Esophagus muscularis mucosa (tissue), 4 donors: ENCODE measurements at regions not wholly inside any gene's neighbourhood (a gene's known extent, or its start where the extent isn't known, plus 50 kb on each side); places are given as distances from the start of the nearest gene placed in this dataset.

Source experiments
- DNase-seq: peaks from one replicate; pipeline ENCODE4 v3.0.0-alpha.2; 2017; ENCODE audit errors: extremely low spot score
- H3K27ac ChIP-seq, 4 donors: fragments of 200-600 bp; sonication (generic); replicated peaks in 1 of 4; 1 replicate in 3 of 4; 2 replicates in 1 of 4; pipeline ENCODE4 v1.5.1; 2016 to 2019; ENCODE audit warnings: mild to moderate bottlenecking in 1 of 4
- H3K27me3 ChIP-seq, 4 donors: fragments of 200-600 bp; sonication (generic); one replicate each; pipeline versions ENCODE4 v1.5.1 to v1.6.0; 2016 to 2019
- H3K36me3 ChIP-seq, 4 donors: fragments of 200-600 bp; sonication (generic); one replicate each; pipeline ENCODE4 v1.5.1; 2016 to 2019
- H3K4me1 ChIP-seq, 4 donors: fragments of 200-600 bp; sonication (generic); one replicate each; pipeline ENCODE4 v1.5.1; 2016 to 2019
- H3K4me3 ChIP-seq, 4 donors: fragments of 200-600 bp; sonication (generic); 1 replicate in 2 of 4; 2 replicates in 2 of 4; pipeline ENCODE4 v1.5.1; 2016 to 2019; ENCODE audit warnings: mild to moderate bottlenecking in 4 of 4, moderate library complexity in 1 of 4
- H3K9me3 ChIP-seq, 4 donors: fragments of 200-600 bp; sonication (generic); 1 replicate in 3 of 4; 2 replicates in 1 of 4; pipeline ENCODE4 v1.5.1; 2016 to 2019
- EP300 ChIP-seq: sonication (generic); formaldehyde crosslinking; IDR thresholded peaks from one replicate; pipeline ENCODE4 v1.6.1; 2017; ENCODE audit warnings: antibody characterized with exemption
- POLR2A ChIP-seq: fragments of 450-650 bp; IDR thresholded peaks from one replicate; pipeline ENCODE4 v1.6.1; 2017; ENCODE audit warnings: antibody characterized with exemption, moderate library complexity, mild to moderate bottlenecking, low read depth
- POLR2AphosphoS5 ChIP-seq, 2 donors: sonication (generic); formaldehyde crosslinking; IDR thresholded peaks; one replicate each; pipeline ENCODE4 v1.6.1; 2017; ENCODE audit warnings: antibody characterized with exemption in 2 of 2
- whole genome bisulfite sequencing: methylation state at CpG from one replicate; pipeline ENCODE4 v1.1.5; 2018; 5-methylcytosine and 5-hydroxymethylcytosine counted together
- intact Hi-C: fragments of 100-400 bp; cut with DNase I; formaldehyde crosslinking; loops from one replicate; pipeline ENCODE4 v1.15.1; 2023
- TF ChIP-seq, protein P1 (sequence below), 3 experiments: fragments of 200-600 bp in 2 of 3; fragments of 450-650 bp in 1 of 3; sonication (generic) in 2 of 3; IDR thresholded peaks; one replicate each; pipeline ENCODE4 v1.5.1; 2017 to 2019; ENCODE audit warnings: antibody characterized with exemption in 3 of 3, mild to moderate bottlenecking in 2 of 3, moderate library complexity in 1 of 3

DNA sequence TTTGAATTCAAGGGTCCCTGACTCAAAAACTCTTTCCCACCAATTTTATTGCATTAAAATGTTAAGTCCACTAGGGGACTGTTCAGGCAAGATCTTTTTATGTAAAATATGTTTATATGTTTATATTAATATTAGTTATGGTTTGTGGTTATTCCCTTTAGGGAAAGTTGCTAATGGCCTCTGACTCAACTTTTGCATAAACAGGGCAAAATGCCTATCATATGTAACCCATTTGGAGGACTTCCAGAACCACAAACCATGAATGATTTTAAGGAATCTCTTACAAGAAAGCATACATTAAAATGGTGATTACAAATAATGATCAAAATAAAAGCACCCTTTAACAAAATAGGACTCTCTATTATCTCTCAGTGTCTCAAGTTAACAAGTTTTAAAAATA, 1484.5 kb upstream of the ZEB2 start:
- DNase-seq, result no peak
- Histone ChIP-seq H3K4me1 (no peaks in the 10 kb centered on the region), H3K4me3 (no peak overlapping the region), H3K36me3 (no peaks in the 10 kb centered on the region), H3K27ac (no peak overlapping the region), H3K27me3 (no peaks in the 10 kb centered on the region), H3K9me3 (no peaks in the 10 kb centered on the region)
- intact Hi-C loops, result no loop called here
- no peak for TF ChIP-seq POLR2AphosphoS5 (IDR thresholded peaks at IDR 0.05)
- no peak for TF ChIP-seq POLR2A

DNA sequence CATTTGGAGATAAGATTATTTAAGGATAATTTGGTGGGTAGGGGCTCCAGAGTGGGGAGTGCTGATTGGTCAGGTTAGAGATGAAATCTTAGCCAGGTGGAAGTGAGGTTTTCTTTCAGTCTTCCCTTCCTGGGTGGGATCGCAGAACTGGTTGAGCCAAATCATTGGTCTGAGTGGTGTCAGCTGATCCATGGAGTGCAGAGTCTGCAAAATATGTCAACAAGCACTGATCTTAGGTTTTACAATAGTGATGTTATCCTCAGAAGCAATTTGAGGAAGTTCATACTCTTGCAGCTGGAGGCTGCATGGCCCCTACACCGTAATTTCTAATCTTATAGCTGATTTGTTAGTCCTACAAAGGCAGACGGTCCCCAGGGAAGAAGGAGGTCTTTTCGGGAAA, 1483.4 kb upstream of the ZEB2 start:
- no peak for DNase-seq
- Histone ChIP-seq H3K4me3 (no peak overlapping the region), H3K36me3 (no peaks in the 10 kb centered on the region), H3K27me3 (no peaks in the 10 kb centered on the region), H3K9me3 (no peaks in the 10 kb centered on the region), H3K27ac (no peak overlapping the region), H3K4me1 (no peaks in the 10 kb centered on the region)
- no peak for TF ChIP-seq POLR2A
- 87% methylated on average over 4 of the region's 4 CpGs for WGBS
- intact Hi-C loops, result no loop called here

DNA sequence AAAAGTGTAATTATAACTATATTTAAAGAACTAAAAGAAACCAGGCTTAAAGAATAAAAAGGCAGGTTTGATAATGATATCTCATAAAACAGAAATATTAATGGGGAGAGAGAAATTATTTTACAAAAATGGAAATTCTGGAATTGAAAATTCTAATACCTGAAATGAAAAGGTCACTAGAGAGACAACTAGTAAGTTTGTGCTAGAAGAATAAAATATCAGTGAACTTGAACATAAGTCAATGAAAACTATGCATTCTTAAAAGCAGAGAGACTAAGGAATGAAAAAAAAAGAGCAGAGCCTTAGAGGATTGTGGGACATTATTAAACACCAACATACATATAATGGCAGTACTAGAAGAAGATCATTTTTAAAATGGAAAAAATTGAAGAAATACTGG, 1475.0 kb upstream of the ZEB2 start:
- Histone ChIP-seq H3K27ac (no peak overlapping the region), H3K4me1 (no peaks in the 10 kb centered on the region), H3K36me3 (no peaks in the 10 kb centered on the region), H3K4me3 (no peak overlapping the region), H3K9me3 (peaks cover 0 to 22% (median 19%) of the 10 kb centered on the region in 4 donors), H3K27me3 (no peaks in the 10 kb centered on the region)
- TF ChIP-seq POLR2A, result no peak
- TF ChIP-seq, protein P1, sequence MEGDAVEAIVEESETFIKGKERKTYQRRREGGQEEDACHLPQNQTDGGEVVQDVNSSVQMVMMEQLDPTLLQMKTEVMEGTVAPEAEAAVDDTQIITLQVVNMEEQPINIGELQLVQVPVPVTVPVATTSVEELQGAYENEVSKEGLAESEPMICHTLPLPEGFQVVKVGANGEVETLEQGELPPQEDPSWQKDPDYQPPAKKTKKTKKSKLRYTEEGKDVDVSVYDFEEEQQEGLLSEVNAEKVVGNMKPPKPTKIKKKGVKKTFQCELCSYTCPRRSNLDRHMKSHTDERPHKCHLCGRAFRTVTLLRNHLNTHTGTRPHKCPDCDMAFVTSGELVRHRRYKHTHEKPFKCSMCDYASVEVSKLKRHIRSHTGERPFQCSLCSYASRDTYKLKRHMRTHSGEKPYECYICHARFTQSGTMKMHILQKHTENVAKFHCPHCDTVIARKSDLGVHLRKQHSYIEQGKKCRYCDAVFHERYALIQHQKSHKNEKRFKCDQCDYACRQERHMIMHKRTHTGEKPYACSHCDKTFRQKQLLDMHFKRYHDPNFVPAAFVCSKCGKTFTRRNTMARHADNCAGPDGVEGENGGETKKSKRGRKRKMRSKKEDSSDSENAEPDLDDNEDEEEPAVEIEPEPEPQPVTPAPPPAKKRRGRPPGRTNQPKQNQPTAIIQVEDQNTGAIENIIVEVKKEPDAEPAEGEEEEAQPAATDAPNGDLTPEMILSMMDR (IDR thresholded peaks at IDR 0.05), result no peak
- no peak for TF ChIP-seq POLR2AphosphoS5 (IDR thresholded peaks at IDR 0.05)
- TF ChIP-seq EP300, result no peak
- no peak for DNase-seq
- intact Hi-C loops, result no loop called here

DNA sequence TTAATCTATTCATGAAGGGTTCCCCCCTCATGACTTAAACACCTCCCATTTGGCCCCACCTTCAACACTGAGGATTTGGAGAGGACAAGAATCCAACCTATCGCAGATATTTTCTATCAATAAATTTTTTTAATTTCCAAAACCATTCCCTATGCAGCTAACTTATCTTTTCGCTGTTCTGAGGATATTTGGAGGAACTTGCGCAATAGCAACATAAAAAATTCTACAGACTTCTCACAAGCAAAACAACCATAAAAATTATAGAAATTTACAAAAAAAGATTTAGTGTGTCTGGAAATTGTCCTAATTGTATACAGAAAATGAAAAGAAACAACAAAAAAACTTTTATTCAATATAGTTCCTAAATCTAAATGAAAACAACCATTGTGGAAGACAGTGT, 1472.7 kb upstream of the ZEB2 start:
- DNase-seq, result no peak
- no peak overlapping the region for H3K27ac ChIP-seq
- peaks cover 0 to 22% (median 19%) of the 10 kb centered on the region in 4 donors for H3K9me3 ChIP-seq
- no peaks in the 10 kb centered on the region for H3K27me3 ChIP-seq
- no peak overlapping the region for H3K4me3 ChIP-seq
- intact Hi-C loops, result no loop called here
- 96% methylated on average over 3 of the region's 3 CpGs for WGBS
- no peaks in the 10 kb centered on the region for H3K4me1 ChIP-seq
- no peaks in the 10 kb centered on the region for H3K36me3 ChIP-seq
- no peak for TF ChIP-seq EP300
- no peak for TF ChIP-seq POLR2AphosphoS5 (IDR thresholded peaks at IDR 0.05)
- TF ChIP-seq POLR2A, result no peak
- TF ChIP-seq, protein P1 (IDR thresholded peaks at IDR 0.05), result no peak

DNA sequence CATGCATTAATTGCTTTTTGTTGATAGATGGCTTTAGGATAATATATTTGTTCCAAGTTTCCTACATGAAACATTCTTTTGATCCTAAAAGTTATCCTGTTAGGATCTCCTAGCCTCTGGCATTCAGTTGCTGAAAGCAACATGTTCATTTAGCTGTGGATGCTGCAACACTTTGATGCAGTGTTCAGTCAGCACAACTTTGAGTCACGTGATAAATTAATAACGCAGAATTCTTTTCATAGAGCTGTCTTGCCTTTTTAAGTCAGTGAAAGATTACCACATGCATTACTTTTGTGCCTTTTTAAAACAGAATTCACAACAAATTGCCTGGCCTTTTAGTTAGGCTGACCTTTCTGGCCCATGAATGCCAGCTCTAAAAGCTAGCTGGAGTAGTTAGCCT, 1467.9 kb upstream of the ZEB2 start:
- WGBS, result 63% methylated on average over 2 of the region's 2 CpGs
- H3K9me3 ChIP-seq, result no peaks in the 10 kb centered on the region
- no peaks in the 10 kb centered on the region for H3K4me1 ChIP-seq
- H3K36me3 ChIP-seq, result no peaks in the 10 kb centered on the region
- intact Hi-C loops, result no loop called here
- H3K4me3 ChIP-seq, result no peak overlapping the region
- TF ChIP-seq EP300, result no peak
- H3K27me3 ChIP-seq, result no peaks in the 10 kb centered on the region
- no peak overlapping the region for H3K27ac ChIP-seq
- no peak for DNase-seq

DNA sequence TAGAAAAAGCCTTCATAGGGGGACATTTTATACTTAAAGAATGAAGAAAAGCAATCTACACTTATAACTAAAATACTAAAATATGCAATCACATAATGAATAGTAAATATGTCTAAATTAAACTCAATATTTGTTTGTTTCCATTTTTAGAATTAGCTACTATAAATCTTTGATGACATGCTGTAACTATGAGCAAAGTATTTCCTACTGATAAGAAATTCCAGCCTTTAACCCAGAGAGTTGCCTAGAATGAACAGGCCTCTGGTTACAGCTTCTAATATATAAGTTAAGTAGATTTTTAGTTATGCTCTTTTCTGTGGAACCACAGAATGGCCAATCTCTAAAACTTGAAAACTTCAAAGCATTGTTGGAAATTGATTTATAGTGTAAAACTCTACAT, 1465.6 kb upstream of the ZEB2 start:
- Histone ChIP-seq H3K36me3 (no peaks in the 10 kb centered on the region), H3K9me3 (no peaks in the 10 kb centered on the region), H3K4me1 (no peaks in the 10 kb centered on the region), H3K27me3 (no peaks in the 10 kb centered on the region), H3K4me3 (no peak overlapping the region), H3K27ac (no peak overlapping the region)
- TF ChIP-seq EP300 (no peak), POLR2AphosphoS5 (IDR thresholded peaks at IDR 0.05) (no peak), POLR2A (no peak)
- TF ChIP-seq, protein P1 (IDR thresholded peaks at IDR 0.05), result no peak
- DNase-seq, result no peak
- intact Hi-C loops, result no loop called here
